GM23338 (cell line): ENCODE measurements at regions not wholly inside any gene's neighbourhood (a gene's known extent, or its start where the extent isn't known, plus 50 kb on each side); places are given as distances from the start of the nearest gene placed in this dataset.

Experiments
- ATAC-seq: fragments of 200-7000 bp; cut with Tn5 transposase; 3 replicates; pipeline ENCODE4 v1.9.1; 2020
- DNase-seq: peaks from one replicate; pipeline ENCODE4 v3.0.0-alpha.2; 2015; ENCODE audit warnings: low spot score
- H2AFZ ChIP-seq: fragments of 200-600 bp; sonication (generic); 2 replicates; pipeline ENCODE4 v1.8.0; 2016; ENCODE audit warnings: antibody characterized with exemption, mild to moderate bottlenecking, moderate library complexity
- H3F3A ChIP-seq: fragments of 200-600 bp; sonication (generic); replicated peaks from 2 replicates; pipeline ENCODE4 v1.8.0; 2017; ENCODE audit warnings: antibody characterized with exemption, mixed run types, low read depth
- H3K27ac ChIP-seq: fragments of 200-600 bp; sonication (generic); 2 replicates; pipeline ENCODE4 v1.6.1; 2016; ENCODE audit warnings: low read depth
- H3K27me3 ChIP-seq: fragments of 200-600 bp; sonication (generic); 2 replicates; pipeline ENCODE4 v1.8.0; 2016; ENCODE audit warnings: mild to moderate bottlenecking, mixed run types, moderate library complexity; ENCODE audit not compliant: insufficient read depth
- H3K36me3 ChIP-seq: fragments of 200-600 bp; sonication (generic); 2 replicates; pipeline ENCODE4 v1.8.0; 2016; ENCODE audit warnings: mild to moderate bottlenecking; ENCODE audit not compliant: insufficient read depth
- H3K4me1 ChIP-seq: fragments of 200-600 bp; sonication (generic); 2 replicates; pipeline ENCODE4 v1.8.0; 2016; ENCODE audit warnings: mild to moderate bottlenecking, moderate library complexity; ENCODE audit not compliant: insufficient read depth
- H3K4me2 ChIP-seq: fragments of 200-600 bp; sonication (generic); 2 replicates; pipeline ENCODE4 v1.7.1; 2017; ENCODE audit warnings: mixed run types
- H3K4me3 ChIP-seq: fragments of 200-600 bp; sonication (generic); 2 replicates; pipeline ENCODE4 v1.6.1; 2016; ENCODE audit warnings: mixed run types
- H3K79me2 ChIP-seq: fragments of 200-600 bp; sonication (generic); replicated peaks from 2 replicates; pipeline ENCODE4 v1.8.0; 2017; ENCODE audit warnings: mild to moderate bottlenecking; ENCODE audit not compliant: insufficient read depth
- H3K9me2 ChIP-seq: fragments of 200-600 bp; sonication (generic); 2 replicates; pipeline ENCODE4 v1.8.0; 2017; ENCODE audit not compliant: insufficient read depth
- H4K20me1 ChIP-seq: fragments of 200-600 bp; sonication (generic); replicated peaks from 2 replicates; pipeline ENCODE4 v1.8.0; 2017; ENCODE audit warnings: mild to moderate bottlenecking; ENCODE audit not compliant: insufficient read depth
- H3K27ac Mint-ChIP-seq: 2 replicates; pipeline ENCODE4 v1.8.0; 2020; ENCODE audit warnings: inconsistent platforms, mild to moderate bottlenecking, moderate library complexity, mixed read lengths
- H3K27me3 Mint-ChIP-seq: 3 replicates; pipeline ENCODE4 v1.8.0; 2022; ENCODE audit warnings: low read depth, mild to moderate bottlenecking, moderate library complexity, mixed read lengths, inconsistent platforms; ENCODE audit not compliant: insufficient read depth, poor library complexity
- H3K36me3 Mint-ChIP-seq: 3 replicates; pipeline ENCODE4 v1.8.0; 2021; ENCODE audit warnings: low read depth, mild to moderate bottlenecking, inconsistent platforms, moderate library complexity, mixed read lengths
- H3K4me1 Mint-ChIP-seq: 3 replicates; pipeline ENCODE4 v1.8.0; 2020; ENCODE audit warnings: mild to moderate bottlenecking, inconsistent platforms, mixed read lengths
- H3K4me3 Mint-ChIP-seq: 3 replicates; pipeline ENCODE4 v1.8.0; 2021; ENCODE audit warnings: moderate library complexity, mild to moderate bottlenecking, inconsistent platforms, mixed read lengths
- H3K9me3 Mint-ChIP-seq: 3 replicates; pipeline ENCODE4 v1.8.0; 2020; ENCODE audit warnings: moderate library complexity, mild to moderate bottlenecking, inconsistent platforms, mixed read lengths
- CREB1 ChIP-seq: fragments of 250-450 bp; sonication (Bioruptor Pico); IDR thresholded peaks from 2 replicates; pipeline ENCODE4 v1.5.0; 2020; ENCODE audit warnings: low read depth, mild to moderate bottlenecking, moderate library complexity
- EZH2 ChIP-seq: fragments of 200-600 bp; sonication (generic); IDR thresholded peaks from one replicate; pipeline ENCODE4 v1.8.0; 2017; ENCODE audit warnings: antibody characterized with exemption, mild to moderate bottlenecking, low read depth; ENCODE audit not compliant: unreplicated experiment
- EZH2phosphoT487 ChIP-seq: fragments of 200-600 bp; sonication (generic); IDR thresholded peaks from one replicate; pipeline ENCODE4 v1.8.1; 2018; ENCODE audit warnings: antibody characterized with exemption; ENCODE audit not compliant: unreplicated experiment
- JUNB ChIP-seq: IDR thresholded peaks from one replicate; pipeline ENCODE4 v1.6.1; 2016; ENCODE audit warnings: antibody characterized with exemption; ENCODE audit not compliant: unreplicated experiment
- STAT1 ChIP-seq: IDR thresholded peaks from one replicate; pipeline ENCODE4 v1.6.1; 2016; ENCODE audit warnings: antibody characterized with exemption; ENCODE audit not compliant: unreplicated experiment
- ZNF114 ChIP-seq: fragments of 250-450 bp; sonication (Bioruptor Pico); IDR thresholded peaks from 2 replicates; pipeline ENCODE4 v1.5.0; 2020; ENCODE audit warnings: mild to moderate bottlenecking, moderate library complexity
- ZNF331 ChIP-seq: fragments of 250-450 bp; sonication (Bioruptor Pico); IDR thresholded peaks from 2 replicates; pipeline ENCODE4 v1.5.0; 2020; ENCODE audit warnings: low read depth, mild to moderate bottlenecking, moderate library complexity
- TF ChIP-seq, protein P1 (sequence below), 2 experiments: fragments of 200-600 bp in 1 of 2; sonication (generic) in 1 of 2; conservative IDR thresholded peaks; 2 replicates each; pipeline versions ENCODE4 v1.5.1 to v1.6.1; 2016 to 2017; ENCODE audit warnings: antibody characterized with exemption in 2 of 2, low read depth in 2 of 2, mild to moderate bottlenecking in 2 of 2, moderate library complexity in 1 of 2
- TF ChIP-seq, protein P2 (sequence below): IDR thresholded peaks from one replicate; pipeline ENCODE4 v1.6.1; 2018; ENCODE audit warnings: antibody characterized with exemption; ENCODE audit not compliant: unreplicated experiment

GRCh38 chr1:8152731-8153702 lies 126.9 kb upstream of the ERRFI1 start:
- Histone ChIP-seq H2AFZ (no peak overlapping the region), H3K4me1 (peaks cover 7% of the 10 kb centered on the region), H3K4me2 (no peak overlapping the region), H3K36me3 (no peaks in the 10 kb centered on the region), H4K20me1 (no peaks in the 10 kb centered on the region), H3K79me2 (no peaks in the 10 kb centered on the region), H3F3A (no peaks in the 10 kb centered on the region), H3K4me3 (no peak overlapping the region), H3K27ac (no peak overlapping the region), H3K9me2 (no peaks in the 10 kb centered on the region), H3K27me3 (no peaks in the 10 kb centered on the region)
- H3K9me3 Mint-ChIP-seq, result peaks cover 4% of the 10 kb centered on the region
- H3K27me3 Mint-ChIP-seq, result peaks cover 5% of the 10 kb centered on the region
- H3K36me3 Mint-ChIP-seq, result peaks cover 9% of the 10 kb centered on the region; the same call in 2 of the 3 replicates
- no peak overlapping the region; the same call in 2 of the 3 replicates for H3K4me3 Mint-ChIP-seq
- peaks cover 11% of the 10 kb centered on the region for H3K4me1 Mint-ChIP-seq
- no peak overlapping the region for H3K27ac Mint-ChIP-seq
- ATAC-seq (no peak), DNase-seq (no peak)
- TF ChIP-seq EZH2 (no peak), STAT1 (no peak)
- TF ChIP-seq, protein P1, sequence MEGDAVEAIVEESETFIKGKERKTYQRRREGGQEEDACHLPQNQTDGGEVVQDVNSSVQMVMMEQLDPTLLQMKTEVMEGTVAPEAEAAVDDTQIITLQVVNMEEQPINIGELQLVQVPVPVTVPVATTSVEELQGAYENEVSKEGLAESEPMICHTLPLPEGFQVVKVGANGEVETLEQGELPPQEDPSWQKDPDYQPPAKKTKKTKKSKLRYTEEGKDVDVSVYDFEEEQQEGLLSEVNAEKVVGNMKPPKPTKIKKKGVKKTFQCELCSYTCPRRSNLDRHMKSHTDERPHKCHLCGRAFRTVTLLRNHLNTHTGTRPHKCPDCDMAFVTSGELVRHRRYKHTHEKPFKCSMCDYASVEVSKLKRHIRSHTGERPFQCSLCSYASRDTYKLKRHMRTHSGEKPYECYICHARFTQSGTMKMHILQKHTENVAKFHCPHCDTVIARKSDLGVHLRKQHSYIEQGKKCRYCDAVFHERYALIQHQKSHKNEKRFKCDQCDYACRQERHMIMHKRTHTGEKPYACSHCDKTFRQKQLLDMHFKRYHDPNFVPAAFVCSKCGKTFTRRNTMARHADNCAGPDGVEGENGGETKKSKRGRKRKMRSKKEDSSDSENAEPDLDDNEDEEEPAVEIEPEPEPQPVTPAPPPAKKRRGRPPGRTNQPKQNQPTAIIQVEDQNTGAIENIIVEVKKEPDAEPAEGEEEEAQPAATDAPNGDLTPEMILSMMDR (conservative IDR thresholded peaks at IDR 0.05; ENCODE audit: low read depth in 2 of 2), result no peak

DNA sequence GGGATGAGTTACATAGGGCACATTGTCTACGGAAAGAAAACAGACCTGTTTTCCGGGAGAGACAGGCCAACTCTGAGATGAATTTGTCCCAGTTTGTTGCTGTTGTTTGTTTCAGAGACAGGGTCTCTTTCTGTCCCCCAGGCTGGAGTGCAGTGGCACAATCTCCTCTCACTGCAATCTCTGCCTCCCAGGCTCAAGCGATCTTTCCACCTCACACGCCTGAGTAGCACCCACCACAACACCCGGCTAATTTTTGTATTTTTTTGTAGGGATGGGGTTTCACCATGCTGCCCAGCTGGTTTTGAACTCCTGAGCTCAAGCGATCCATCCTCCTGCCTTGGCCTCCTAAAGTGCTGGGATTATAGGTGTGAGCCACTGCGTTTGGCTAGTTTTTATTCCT lies 125.5 kb upstream of the ERRFI1 start:
- ATAC-seq, result no peak
- Histone ChIP-seq H3F3A (no peaks in the 10 kb centered on the region), H3K79me2 (no peaks in the 10 kb centered on the region), H4K20me1 (no peaks in the 10 kb centered on the region), H3K27me3 (no peaks in the 10 kb centered on the region), H3K4me3 (no peak overlapping the region), H3K27ac (no peak overlapping the region), H3K36me3 (no peaks in the 10 kb centered on the region), H3K9me2 (no peaks in the 10 kb centered on the region), H2AFZ (peak overlapping the region; percentile 76), H3K4me2 (no peak overlapping the region), H3K4me1 (peaks cover 7% of the 10 kb centered on the region)
- Mint-ChIP-seq H3K27me3 (peaks cover 5% of the 10 kb centered on the region), H3K27ac (no peak overlapping the region), H3K36me3 (peaks cover 9% of the 10 kb centered on the region; the same call in 2 of the 3 replicates), H3K9me3 (peaks cover 4% of the 10 kb centered on the region), H3K4me1 (peaks cover 6% of the 10 kb centered on the region), H3K4me3 (no peak overlapping the region)
- no peak for DNase-seq
- TF ChIP-seq, protein P2, sequence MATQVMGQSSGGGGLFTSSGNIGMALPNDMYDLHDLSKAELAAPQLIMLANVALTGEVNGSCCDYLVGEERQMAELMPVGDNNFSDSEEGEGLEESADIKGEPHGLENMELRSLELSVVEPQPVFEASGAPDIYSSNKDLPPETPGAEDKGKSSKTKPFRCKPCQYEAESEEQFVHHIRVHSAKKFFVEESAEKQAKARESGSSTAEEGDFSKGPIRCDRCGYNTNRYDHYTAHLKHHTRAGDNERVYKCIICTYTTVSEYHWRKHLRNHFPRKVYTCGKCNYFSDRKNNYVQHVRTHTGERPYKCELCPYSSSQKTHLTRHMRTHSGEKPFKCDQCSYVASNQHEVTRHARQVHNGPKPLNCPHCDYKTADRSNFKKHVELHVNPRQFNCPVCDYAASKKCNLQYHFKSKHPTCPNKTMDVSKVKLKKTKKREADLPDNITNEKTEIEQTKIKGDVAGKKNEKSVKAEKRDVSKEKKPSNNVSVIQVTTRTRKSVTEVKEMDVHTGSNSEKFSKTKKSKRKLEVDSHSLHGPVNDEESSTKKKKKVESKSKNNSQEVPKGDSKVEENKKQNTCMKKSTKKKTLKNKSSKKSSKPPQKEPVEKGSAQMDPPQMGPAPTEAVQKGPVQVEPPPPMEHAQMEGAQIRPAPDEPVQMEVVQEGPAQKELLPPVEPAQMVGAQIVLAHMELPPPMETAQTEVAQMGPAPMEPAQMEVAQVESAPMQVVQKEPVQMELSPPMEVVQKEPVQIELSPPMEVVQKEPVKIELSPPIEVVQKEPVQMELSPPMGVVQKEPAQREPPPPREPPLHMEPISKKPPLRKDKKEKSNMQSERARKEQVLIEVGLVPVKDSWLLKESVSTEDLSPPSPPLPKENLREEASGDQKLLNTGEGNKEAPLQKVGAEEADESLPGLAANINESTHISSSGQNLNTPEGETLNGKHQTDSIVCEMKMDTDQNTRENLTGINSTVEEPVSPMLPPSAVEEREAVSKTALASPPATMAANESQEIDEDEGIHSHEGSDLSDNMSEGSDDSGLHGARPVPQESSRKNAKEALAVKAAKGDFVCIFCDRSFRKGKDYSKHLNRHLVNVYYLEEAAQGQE, result no peak
- TF ChIP-seq ZNF331 (CRISPR knock-in tag) (no peak), CREB1 (CRISPR knock-in tag) (no peak), EZH2 (no peak), JUNB (no peak), ZNF114 (CRISPR knock-in tag) (no peak), STAT1 (no peak), EZH2phosphoT487 (no peak)
